ENCODE measurements at regions not wholly inside any gene's neighbourhood (a gene's known extent, or its start where the extent isn't known, plus 50 kb on each side); places are given as distances from the start of the nearest gene placed in this dataset.

- DNase-seq = no peak
Measured at GRCh38 chr16:65469116-65469515, 347.3 kb upstream of the CDH11 start.

DNA sequence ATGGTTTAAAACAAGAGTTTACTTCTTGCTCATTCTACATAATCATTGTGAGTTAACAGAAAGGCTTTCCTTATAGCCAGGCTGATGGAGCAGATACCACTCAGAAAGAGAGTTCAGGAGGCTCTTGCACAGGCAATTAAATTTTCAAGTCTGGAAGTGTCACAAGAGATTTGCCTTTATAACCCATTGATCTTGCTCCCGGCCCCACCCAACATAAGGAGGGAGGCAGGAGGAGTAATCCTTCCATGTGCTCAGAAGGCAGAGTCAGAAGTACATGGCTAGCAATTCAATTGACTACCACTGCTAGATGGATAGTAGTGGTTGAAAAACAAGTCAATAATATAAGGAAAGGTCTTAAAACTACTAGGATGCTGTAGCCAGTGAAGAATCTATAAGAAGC is 346.3 kb upstream of the CDH11 start:
- DNase-seq = no peak

DNA sequence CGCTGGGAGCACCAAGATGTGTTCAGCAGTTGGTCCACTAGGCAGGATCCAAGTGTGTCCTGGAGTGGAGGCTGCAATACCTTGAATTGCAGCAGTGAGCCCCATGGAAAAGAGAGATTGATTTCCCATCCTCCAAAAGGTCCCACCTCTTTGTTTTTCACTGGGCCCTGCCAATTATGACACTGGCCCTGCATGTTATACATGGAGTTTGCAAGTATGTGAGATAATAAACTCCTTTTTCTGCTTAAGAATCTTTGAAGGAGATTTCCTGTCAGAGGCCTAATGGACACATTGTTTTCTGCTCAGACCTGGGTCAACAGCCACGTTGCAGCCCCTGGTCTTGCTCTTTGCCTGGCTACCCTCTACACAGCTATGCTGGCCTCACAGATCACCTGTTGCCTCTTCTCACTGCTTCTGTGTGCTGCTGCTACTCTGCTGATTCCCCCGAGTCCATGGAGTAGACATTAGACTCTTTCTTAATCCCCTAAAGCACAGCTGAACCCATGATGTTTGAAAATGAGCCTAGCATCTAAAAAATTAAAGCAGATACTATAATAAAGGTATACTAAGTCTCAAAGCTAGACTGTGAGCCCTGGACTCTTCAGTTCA is 341.9 kb upstream of the CDH11 start:
- no peak for DNase-seq

DNA sequence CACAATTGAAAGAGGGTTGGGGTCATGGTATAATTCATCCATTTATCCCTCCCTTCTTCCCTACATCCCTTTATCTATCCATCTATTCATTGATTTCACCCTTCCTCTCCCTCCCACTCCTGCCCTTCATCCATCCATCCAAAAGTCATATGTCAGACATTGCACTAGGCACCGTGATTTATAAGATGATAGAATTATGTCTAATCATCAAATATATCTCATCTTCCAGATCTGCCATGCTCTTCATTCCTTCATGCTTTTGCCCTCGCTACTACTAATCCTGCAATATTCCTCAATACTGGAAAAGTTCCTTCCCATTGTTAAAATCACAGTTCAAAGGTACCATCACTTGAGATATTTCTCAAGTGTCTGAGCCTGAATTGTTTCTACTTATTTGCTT is 335.2 kb upstream of the CDH11 start:
- no peak for DNase-seq

GRCh38 chr16:65455761-65456160 is 333.9 kb upstream of the CDH11 start:
- no peak for DNase-seq

GRCh38 chr16:65453646-65454045 is 331.8 kb upstream of the CDH11 start:
- no peak for DNase-seq

DNA sequence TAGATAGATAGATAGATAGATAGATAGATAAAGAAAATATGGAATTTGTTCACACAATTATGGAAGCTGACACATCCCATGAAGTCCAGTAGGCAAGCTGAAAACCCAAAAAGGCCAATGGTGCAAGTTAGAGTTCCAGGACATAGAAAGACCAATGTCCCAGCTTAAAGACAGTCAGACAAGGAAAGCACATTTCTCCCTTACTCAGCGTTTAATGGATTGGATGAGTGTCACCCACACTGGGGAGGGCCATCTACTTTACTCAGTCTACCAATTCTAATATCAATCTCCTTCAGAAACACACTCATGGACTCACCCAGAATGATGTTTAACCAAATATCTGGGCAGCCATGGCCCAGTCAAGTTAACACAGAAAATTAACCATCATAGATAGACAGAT is 327.7 kb upstream of the CDH11 start:
- DNase-seq = no peak

GRCh38 chr16:65446427-65446826 is 324.6 kb upstream of the CDH11 start:
- no peak for DNase-seq

- no peak for DNase-seq
Measured at GRCh38 chr16:65445313-65446260, 323.7 kb upstream of the CDH11 start.

DNA sequence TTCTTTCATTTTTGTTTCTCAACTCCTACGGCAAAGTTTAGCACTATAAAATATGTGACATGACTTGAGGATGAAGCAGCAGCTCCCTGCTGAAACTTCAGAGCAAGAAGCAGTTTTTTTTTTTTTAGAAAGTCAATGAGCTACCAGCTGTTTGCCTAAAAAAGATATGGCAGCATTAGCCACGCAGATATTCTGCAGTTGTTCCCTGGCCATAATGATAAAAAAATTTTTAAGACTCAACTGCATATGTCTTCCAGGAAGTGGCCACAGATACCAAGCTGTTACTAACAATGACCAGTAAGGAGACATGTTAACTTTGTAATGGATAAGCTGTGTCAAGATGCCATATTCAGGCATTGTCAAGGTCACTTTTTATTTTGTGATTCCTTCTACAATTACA is 319.6 kb upstream of the CDH11 start:
- DNase-seq = no peak

- no peak for DNase-seq
Measured at GRCh38 chr16:65429504-65430181, 307.8 kb upstream of the CDH11 start.

- no peak for DNase-seq
Measured at GRCh38 chr16:65426484-65426883, 304.6 kb upstream of the CDH11 start.

GRCh38 chr16:65422934-65423333 is 301.1 kb upstream of the CDH11 start:
- no peak for DNase-seq

- DNase-seq = no peak
Measured at GRCh38 chr16:65421596-65421995, 299.7 kb upstream of the CDH11 start.

GRCh38 chr16:65418435-65418834 is 296.6 kb upstream of the CDH11 start:
- peak; percentile 64 for DNase-seq

- DNase-seq = peak; percentile 71
Measured at GRCh38 chr16:65415460-65415859, 293.6 kb upstream of the CDH11 start.

- DNase-seq = peak; percentile 80
Measured at GRCh38 chr16:65414284-65414984, 292.6 kb upstream of the CDH11 start.

GRCh38 chr16:65413861-65414260 is 292.0 kb upstream of the CDH11 start:
- no peak for DNase-seq

GRCh38 chr16:65410801-65411200 is 288.9 kb upstream of the CDH11 start:
- no peak for DNase-seq

- no peak for DNase-seq
Measured at GRCh38 chr16:65409510-65409909, 287.6 kb upstream of the CDH11 start.

DNA sequence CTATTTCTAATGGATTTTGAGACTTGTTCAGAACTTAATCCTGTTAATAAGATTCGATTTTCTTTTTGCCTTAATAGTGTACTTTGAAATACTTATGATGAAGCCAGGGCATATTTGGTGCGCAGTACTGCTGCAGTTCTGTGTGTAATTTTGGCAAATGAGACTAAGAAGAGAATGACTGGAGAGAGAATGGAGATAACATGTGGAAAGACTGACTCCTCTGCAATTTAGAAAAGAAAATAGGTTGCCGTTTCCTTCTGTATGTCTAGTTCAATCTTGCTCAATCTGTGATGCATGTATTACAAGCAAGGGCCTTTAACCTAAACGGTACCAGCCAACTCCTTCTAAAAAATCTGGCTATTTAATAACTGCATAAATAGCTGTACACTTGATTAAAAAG is 285.1 kb upstream of the CDH11 start:
- no peak for DNase-seq

DNA sequence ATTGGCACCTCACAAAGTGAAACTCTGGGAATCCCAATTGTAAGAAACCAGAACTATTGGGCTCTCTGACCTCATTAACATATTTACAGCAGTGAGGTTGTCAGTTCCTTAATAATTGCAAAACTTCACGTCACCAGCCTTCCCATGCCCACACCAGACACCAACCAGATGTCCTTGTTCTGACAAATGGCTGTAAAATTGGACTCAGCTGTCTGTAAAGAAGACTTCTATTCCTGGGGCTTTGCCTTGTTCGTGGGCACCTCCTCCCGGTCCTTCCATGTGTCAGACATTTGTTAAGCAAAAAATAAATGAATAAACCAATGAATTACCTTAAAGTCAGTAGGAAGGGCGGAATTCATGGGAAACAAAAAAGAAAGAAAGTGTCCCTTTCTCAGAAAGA is 284.3 kb upstream of the CDH11 start:
- DNase-seq = no peak

GRCh38 chr16:65394281-65394680 is 272.4 kb upstream of the CDH11 start:
- no peak for DNase-seq
